ENCODE measurements at regions not wholly inside any gene's neighbourhood (a gene's known extent, or its start where the extent isn't known, plus 50 kb on each side); places are given as distances from the start of the nearest gene placed in this dataset.

GRCh38 chr16:49024016-49024415, 257.6 kb downstream of the CBLN1 start:
- no peak for DNase-seq (ENCODE audit: low spot score)

DNA sequence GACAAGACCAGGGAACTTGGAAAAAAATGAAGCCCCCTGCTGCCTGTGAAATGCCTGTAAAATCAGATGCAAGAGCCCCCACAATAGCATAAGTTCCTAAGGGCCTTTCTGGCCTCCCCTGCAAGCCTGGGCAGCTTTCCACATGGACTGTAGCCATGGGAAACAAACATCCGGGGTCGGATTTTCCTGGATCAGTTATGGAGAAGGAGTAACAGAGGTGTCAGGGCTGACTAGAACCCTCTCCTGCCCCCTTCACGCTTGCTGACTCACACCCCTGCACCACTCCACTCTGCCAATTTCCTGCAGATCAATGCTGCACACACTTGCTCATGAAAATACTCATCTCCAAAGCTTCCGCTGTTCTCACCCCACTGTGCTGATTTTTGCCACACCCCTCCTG, 258.6 kb downstream of the CBLN1 start:
- peak; percentile 79 for DNase-seq (ENCODE audit: low spot score)

DNA sequence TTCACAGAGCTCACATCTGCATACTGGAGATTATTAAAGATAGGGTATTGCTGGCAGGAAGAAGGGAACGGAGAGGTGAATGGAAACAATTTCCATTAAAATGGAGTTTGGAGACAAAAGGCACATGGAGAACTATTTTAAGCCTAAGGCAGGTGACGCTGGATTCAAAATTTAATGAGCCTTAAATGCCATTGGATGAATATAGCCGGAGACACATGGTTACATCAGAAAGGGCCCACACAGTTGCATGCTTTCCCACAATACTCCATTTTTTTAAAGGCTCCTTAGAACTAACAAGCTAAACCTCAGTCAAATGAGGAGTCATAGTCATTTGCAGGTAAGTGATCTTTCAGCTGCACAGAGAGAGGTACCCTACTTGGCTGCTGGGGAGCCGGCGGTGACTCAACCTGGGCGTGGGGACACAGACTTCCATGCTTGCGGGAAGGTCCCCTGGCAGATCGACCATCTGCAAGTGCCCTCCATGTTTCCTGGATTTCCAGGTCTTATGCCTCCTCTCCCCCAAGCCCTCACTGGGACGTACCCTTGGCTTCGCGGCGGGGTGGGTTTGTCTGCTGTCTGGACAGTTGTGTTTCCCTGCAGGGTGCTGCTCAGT, 259.2 kb downstream of the CBLN1 start:
- no peak for DNase-seq (ENCODE audit: low spot score)

DNA sequence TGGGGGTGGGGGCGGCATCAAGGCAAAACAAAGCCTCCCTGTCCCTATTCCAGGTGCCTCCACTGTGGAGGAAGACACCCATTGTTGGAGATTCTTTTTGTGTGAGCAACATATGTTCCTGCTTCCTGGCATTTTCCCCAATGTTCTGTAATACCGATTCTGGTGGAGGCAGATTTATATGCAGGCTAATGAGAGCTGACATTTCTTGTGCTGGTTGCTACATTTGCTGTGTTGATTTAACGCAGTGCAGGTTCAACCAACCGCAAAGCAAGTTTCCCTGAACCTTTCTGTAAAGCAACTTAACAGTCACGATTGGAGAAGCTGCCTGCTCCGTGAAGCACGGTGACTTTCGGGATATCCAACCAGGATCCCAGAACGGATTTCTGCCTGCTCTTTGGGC, 260.5 kb downstream of the CBLN1 start:
- no peak for DNase-seq (ENCODE audit: low spot score)

- no peak for DNase-seq (ENCODE audit: low spot score)
These were observed 261.2 kb downstream of the CBLN1 start for GRCh38 chr16:49020436-49020835.

DNA sequence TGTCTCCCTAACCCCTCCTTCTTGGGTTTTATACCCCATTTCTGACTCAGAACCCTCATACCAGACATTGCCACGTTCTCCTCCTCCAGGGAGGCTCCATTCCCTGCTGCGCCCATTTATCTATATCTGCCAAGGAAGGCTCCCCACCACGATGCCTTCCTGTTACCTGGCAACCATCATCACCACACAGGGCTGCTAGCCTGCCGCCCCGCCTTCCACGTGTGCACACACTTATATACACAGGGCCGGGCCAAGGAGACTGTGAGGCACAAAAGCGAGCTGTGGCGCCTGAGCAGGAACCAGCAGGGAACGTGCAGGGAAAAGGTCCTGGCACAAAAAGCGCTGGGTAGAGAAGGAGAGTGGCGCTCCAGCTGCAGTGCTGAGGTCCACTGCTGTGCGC, 261.8 kb downstream of the CBLN1 start:
- DNase-seq (ENCODE audit: low spot score), result no peak

- no peak for DNase-seq (ENCODE audit: low spot score)
These were observed 262.5 kb downstream of the CBLN1 start for GRCh38 chr16:49019081-49019633.

- no peak for DNase-seq (ENCODE audit: low spot score)
These were observed 263.2 kb downstream of the CBLN1 start for GRCh38 chr16:49018259-49018931.

DNA sequence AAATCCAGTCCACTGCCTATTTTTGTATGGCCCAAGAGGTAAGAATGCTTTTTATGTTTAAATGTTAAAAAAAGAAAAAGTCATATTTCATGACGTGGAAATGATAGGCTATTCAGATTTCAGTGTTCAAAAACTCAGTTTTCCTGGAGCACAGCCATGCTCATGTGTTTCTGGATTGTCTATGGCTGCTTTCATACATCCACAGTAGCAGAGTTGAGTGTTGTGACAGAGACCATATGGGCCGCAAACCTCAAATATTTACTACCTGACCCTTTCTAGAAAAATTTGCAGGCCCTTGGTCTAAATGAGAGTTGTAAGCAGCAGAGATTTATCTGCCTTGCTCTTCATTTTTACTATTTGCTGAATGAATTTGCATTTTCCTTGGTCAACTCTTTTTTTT, 264.1 kb downstream of the CBLN1 start:
- DNase-seq (ENCODE audit: low spot score), result no peak

DNA sequence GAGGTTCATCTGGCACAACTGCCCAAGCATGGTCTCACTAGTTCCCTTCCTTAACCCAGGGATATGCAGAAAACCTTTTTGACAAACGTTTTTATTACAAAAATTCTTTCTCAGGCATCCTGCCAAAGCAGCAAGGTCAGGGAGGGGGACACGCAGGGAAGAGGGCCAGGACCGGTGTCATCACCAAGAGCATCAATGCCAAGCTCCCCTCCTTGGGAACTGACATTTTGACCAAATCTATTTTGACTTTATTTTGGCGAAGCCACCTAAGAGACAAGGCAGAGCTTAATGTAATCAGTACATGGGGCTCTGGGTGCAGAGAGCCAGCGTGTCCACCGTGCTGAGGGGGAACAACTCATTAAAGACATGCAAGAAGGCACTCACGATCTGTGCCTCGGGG, 265.2 kb downstream of the CBLN1 start:
- no peak for DNase-seq (ENCODE audit: low spot score)

GRCh38 chr16:49015225-49015592, 266.4 kb downstream of the CBLN1 start:
- no peak for DNase-seq (ENCODE audit: low spot score)

DNA sequence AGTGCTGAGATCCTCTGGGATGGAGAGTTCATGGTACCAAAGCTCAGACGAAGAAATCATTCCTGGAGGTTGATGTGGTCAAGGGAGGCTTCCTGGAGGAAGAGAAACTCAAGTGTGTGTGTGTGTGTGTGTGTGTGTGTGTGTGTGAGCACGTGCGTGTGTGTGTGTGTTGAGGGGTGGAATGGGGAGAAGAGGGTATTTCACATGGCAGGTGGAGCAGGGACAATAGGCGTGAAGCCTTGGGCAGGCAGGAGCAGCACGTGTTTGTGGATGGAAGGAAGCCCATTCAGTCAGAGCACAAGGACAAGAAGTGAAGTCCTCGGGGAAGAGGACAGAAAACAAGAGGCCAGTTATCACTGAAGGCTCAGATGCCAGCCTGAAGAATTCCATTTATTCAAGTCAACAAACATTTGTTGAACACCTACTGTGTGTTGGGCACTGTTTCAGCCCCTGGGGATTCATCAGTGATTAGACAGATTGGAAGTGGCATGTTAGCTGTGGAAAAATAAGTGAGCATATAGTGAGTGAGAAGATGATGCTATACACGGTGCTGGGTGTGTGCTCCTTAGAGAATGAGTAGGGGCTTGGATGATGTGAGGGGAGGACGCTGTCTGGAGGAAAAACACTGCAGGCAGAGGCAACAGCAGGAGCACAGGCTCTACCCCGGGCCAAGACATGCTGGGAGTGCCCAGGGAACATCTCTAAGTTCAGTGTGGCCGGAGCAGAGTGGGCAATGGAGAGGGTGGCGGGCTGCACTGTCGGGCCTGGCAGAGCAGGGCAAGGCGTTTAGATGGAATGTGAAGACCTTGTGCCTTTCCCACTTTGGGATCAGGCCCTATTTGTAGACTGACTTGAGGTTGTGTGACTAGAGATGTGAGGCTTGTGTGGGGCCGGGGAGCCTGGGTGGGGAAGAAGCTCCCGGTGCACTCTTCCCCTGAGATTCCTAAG, 267.1 kb downstream of the CBLN1 start:
- DNase-seq (ENCODE audit: low spot score), result no peak

DNA sequence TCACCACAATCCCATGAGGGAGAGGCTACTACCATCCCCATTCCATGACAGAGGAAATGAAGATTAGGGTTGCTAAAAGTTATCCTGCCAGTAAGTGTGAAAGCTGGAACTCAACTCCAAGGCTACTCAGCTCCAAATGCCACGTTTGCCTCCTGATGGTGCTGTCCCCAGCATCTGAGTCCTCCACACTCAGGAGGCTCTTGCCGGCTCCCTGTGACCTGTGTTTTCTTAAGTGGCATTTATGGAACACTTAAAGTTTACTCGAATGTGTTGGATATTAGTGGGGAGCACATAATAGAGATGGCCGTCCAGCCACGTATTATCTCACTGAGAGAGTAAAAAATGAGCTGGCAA, 267.9 kb downstream of the CBLN1 start:
- DNase-seq (ENCODE audit: low spot score), result no peak

- peak; percentile 22 for DNase-seq (ENCODE audit: low spot score)
These were observed 268.5 kb downstream of the CBLN1 start for GRCh38 chr16:49012961-49013726.

GRCh38 chr16:49011901-49012300, 269.7 kb downstream of the CBLN1 start:
- DNase-seq (ENCODE audit: low spot score), result no peak

DNA sequence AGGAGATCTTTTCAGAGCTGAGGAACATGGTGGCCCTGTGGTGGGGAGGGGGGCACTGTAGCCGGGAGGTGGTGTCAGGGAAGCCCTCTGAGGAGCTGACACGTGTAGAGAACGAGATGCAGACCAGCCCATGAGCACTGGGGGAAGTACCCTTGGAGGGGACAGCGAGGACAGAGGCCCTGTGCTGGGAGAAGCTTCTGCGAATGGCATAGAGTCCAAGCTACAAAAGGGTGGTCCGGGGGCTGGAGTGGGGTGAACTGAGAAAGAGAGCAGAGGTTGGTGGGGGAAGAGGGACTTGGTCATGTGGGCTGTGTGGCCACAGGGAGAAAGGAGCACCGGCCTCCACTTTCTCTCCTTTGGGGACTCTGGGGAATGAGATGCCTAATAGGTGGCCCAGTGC, 270.8 kb downstream of the CBLN1 start:
- no peak for DNase-seq (ENCODE audit: low spot score)

DNA sequence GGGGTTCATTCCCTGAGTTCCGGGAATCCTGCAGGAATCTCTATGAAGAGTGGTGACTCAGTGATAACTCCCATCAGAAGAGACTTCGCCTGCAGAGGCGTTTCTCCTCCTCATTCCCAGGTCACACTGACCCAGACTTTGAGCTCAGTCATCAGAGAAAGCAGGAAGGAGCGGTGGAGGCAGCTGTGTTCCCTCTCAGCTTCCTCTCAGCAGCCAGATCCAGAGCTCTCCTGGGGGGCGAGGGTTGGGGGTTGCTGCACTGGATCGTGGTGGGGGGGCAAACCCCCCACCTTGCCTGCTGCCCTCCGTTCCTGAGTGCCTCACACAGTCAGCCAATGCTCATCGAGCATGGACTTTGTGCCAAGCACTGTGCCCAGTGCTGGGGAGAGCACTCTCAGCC, 271.2 kb downstream of the CBLN1 start:
- DNase-seq (ENCODE audit: low spot score), result no peak

DNA sequence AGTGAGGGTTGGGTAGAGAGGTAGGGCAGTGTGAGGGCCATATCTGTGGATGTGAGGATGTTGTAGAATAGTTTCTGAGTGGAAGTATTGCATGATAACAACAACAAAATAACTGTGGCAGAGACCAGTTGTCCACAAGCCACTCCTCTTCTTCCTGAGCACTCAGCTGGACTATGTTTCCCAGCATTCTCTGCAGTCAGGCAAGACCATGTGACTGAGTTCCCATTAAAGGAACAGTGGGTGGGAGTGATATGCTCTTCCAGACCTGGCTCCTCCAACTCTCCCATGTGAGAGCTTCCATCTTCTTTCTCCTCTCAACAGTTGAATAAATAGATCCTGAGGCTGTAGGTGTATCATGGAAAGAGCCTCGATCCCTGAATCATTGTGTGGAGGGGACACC, 272.4 kb downstream of the CBLN1 start:
- DNase-seq (ENCODE audit: low spot score), result no peak

DNA sequence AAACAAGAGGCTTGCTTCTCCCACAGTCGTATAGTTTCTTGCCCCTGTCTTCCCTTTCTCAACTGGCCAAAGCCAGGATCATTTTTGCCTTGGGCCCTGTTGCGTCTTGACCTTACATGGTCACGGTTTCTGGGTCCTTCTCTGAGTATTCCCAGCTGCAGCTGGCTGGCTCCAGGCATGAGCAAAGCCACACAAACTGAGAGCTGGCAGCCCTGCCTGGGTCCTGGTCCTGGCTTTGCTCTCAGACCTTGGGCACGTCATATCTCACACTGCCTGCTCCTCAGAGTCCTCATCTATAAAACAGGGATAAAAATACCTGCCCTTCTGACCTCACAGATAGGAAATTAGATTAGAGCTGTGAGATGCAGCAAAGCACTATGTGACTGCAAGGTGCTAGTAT, 277.6 kb downstream of the CBLN1 start:
- DNase-seq (ENCODE audit: low spot score), result peak; percentile 28

GRCh38 chr16:49003022-49003421, 278.6 kb downstream of the CBLN1 start:
- no peak for DNase-seq (ENCODE audit: low spot score)

DNA sequence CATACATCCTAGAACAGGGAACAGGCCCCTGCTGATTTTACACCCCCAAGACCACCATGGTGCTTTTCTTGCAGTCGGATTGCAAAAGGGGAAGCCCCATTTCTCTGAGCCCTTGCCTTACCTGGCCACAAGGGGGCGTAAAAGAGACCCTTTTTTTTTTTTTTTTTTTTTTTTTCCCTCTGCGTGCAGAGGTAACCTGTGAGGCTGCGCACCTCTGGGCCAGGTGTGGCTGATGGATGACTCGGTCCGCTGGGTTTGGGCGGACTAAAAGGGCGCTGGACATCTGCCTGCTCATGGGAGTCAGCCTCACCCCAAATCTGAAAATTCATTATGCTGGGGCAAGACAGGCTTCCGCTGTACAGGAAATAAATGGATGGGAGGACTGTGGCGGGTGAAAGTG, 281.0 kb downstream of the CBLN1 start:
- no peak for DNase-seq (ENCODE audit: low spot score)

GRCh38 chr16:48999508-48999907, 282.1 kb downstream of the CBLN1 start:
- DNase-seq (ENCODE audit: low spot score), result peak; percentile 49

Data from mucosa of gallbladder (tissue), 1 donor.